Lower leg skin (tissue), 3 donors: ENCODE measurements at regions not wholly inside any gene's neighbourhood (a gene's known extent, or its start where the extent isn't known, plus 50 kb on each side); places are given as distances from the start of the nearest gene placed in this dataset.

Experiments used
- CTCF ChIP-seq, 3 donors: fragments of 450-650 bp; IDR thresholded peaks; one replicate each; pipeline ENCODE4 v1.5.1; 2016; ENCODE audit warnings: antibody characterized with exemption in 3 of 3, mild to moderate bottlenecking in 3 of 3, moderate library complexity in 2 of 3
- POLR2A ChIP-seq, 2 donors: fragments of 450-650 bp; IDR thresholded peaks; one replicate each; pipeline ENCODE4 v1.6.1; 2016 to 2017; ENCODE audit warnings: antibody characterized with exemption in 2 of 2, mild to moderate bottlenecking in 1 of 2, moderate library complexity in 1 of 2

GRCh38 chr12:113651662-113652061, 180.0 kb upstream of the LHX5 start:
- TF ChIP-seq CTCF (IDR thresholded peaks at IDR 0.05) = no peak
- no peak for TF ChIP-seq POLR2A (IDR thresholded peaks at IDR 0.05)
